ENCODE measurements at regions not wholly inside any gene's neighbourhood (a gene's known extent, or its start where the extent isn't known, plus 50 kb on each side); places are given as distances from the start of the nearest gene placed in this dataset.

DNA sequence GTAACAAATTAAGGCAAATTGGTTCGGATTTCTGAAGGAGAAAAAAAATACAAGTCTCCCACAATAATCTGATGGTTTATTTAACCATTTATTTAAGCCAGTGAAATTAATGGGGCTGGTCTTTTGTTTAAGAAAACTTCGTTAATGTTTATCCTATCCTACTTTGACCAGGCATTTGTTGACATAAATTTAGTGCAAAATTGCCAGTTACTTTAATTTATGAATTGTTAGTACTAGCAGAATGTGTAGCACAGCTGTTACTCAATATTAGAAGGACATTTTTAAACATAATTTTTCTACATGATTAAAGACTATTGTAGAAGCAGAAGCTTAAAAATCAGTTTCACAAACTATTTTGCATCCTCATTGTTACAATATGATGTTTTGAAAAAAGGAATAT lies 687.6 kb upstream of the PTBP2 start:
- no peak overlapping the region for H3K4me3 ChIP-seq (ENCODE audit: low read depth in 1 of 3, low read length in 3 of 3)
- no peak overlapping the region for H3K9ac ChIP-seq (ENCODE audit: low read depth in 1 of 2, low read length in 2 of 2)
- DNase-seq (ENCODE audit: low spot score) = no peak
- no peak overlapping the region for H3K27ac ChIP-seq (ENCODE audit: low read depth in 1 of 2, low read length in 2 of 2)
- H3K27me3 ChIP-seq (ENCODE audit: control insufficient read depth in 4 of 4, insufficient read depth in 4 of 4, low read length in 3 of 4) = no peaks in the 10 kb centered on the region
- H3K36me3 ChIP-seq (ENCODE audit: control insufficient read depth in 4 of 4, insufficient read depth in 3 of 4, low read depth in 1 of 4, low read length in 3 of 4) = no peaks in the 10 kb centered on the region
- no peaks in the 10 kb centered on the region for H3K4me1 ChIP-seq (ENCODE audit: control insufficient read depth in 4 of 4, insufficient read depth in 4 of 4, low read length in 3 of 4)
- no peaks in the 10 kb centered on the region for H3K9me3 ChIP-seq (ENCODE audit: control insufficient read depth in 4 of 4, low read length in 3 of 4)
- WGBS = 42% methylated on average over 2 of the region's 2 CpGs
- no peak for TF ChIP-seq FOXA2 (IDR thresholded peaks at IDR 0.05)
- TF ChIP-seq, protein P1, sequence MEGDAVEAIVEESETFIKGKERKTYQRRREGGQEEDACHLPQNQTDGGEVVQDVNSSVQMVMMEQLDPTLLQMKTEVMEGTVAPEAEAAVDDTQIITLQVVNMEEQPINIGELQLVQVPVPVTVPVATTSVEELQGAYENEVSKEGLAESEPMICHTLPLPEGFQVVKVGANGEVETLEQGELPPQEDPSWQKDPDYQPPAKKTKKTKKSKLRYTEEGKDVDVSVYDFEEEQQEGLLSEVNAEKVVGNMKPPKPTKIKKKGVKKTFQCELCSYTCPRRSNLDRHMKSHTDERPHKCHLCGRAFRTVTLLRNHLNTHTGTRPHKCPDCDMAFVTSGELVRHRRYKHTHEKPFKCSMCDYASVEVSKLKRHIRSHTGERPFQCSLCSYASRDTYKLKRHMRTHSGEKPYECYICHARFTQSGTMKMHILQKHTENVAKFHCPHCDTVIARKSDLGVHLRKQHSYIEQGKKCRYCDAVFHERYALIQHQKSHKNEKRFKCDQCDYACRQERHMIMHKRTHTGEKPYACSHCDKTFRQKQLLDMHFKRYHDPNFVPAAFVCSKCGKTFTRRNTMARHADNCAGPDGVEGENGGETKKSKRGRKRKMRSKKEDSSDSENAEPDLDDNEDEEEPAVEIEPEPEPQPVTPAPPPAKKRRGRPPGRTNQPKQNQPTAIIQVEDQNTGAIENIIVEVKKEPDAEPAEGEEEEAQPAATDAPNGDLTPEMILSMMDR (IDR thresholded peaks at IDR 0.05; ENCODE audit: low read depth, low read length, missing input control) = no peak
- TF ChIP-seq NR2F2 (IDR thresholded peaks at IDR 0.05) = no peak
- TF ChIP-seq, protein P2, sequence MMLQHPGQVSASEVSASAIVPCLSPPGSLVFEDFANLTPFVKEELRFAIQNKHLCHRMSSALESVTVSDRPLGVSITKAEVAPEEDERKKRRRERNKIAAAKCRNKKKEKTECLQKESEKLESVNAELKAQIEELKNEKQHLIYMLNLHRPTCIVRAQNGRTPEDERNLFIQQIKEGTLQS (IDR thresholded peaks at IDR 0.05) = no peak
- no peak for TF ChIP-seq FOXA1 (IDR thresholded peaks at IDR 0.05)
- TF ChIP-seq, protein P3, sequence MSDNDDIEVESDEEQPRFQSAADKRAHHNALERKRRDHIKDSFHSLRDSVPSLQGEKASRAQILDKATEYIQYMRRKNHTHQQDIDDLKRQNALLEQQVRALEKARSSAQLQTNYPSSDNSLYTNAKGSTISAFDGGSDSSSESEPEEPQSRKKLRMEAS (IDR thresholded peaks at IDR 0.05) = no peak
- TF ChIP-seq, protein P4, sequence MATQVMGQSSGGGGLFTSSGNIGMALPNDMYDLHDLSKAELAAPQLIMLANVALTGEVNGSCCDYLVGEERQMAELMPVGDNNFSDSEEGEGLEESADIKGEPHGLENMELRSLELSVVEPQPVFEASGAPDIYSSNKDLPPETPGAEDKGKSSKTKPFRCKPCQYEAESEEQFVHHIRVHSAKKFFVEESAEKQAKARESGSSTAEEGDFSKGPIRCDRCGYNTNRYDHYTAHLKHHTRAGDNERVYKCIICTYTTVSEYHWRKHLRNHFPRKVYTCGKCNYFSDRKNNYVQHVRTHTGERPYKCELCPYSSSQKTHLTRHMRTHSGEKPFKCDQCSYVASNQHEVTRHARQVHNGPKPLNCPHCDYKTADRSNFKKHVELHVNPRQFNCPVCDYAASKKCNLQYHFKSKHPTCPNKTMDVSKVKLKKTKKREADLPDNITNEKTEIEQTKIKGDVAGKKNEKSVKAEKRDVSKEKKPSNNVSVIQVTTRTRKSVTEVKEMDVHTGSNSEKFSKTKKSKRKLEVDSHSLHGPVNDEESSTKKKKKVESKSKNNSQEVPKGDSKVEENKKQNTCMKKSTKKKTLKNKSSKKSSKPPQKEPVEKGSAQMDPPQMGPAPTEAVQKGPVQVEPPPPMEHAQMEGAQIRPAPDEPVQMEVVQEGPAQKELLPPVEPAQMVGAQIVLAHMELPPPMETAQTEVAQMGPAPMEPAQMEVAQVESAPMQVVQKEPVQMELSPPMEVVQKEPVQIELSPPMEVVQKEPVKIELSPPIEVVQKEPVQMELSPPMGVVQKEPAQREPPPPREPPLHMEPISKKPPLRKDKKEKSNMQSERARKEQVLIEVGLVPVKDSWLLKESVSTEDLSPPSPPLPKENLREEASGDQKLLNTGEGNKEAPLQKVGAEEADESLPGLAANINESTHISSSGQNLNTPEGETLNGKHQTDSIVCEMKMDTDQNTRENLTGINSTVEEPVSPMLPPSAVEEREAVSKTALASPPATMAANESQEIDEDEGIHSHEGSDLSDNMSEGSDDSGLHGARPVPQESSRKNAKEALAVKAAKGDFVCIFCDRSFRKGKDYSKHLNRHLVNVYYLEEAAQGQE (IDR thresholded peaks at IDR 0.05) = no peak
- no peak for TF ChIP-seq YY1 (IDR thresholded peaks at IDR 0.05)
- no peak for TF ChIP-seq EGR1 (IDR thresholded peaks at IDR 0.05; ENCODE audit: low read depth in 2 of 2)

DNA sequence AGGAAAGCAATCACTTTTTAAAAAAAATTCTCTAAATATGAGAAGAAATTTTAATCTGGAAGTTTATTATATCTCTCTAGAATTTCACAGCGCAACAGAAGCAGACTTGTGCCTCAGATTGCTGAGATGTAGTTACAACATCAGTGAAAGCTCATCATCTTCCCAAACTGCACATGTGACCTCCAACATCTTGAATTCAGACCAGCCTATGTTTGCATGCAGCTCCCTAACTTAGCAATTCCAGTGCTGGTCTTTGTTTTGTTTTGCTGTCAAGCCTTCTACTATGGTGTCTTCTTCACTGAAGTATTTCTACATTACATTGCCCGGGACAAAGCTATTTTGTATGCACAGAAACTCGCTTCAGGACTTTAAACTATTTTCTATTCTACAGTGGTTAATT lies 684.8 kb upstream of the PTBP2 start:
- no peaks in the 10 kb centered on the region for H3K27me3 ChIP-seq (ENCODE audit: control insufficient read depth in 4 of 4, insufficient read depth in 4 of 4, low read length in 3 of 4)
- WGBS = 80% methylated on average over 3 of the region's 3 CpGs
- H3K4me1 ChIP-seq (ENCODE audit: control insufficient read depth in 4 of 4, insufficient read depth in 4 of 4, low read length in 3 of 4) = no peaks in the 10 kb centered on the region
- no peak overlapping the region for H3K27ac ChIP-seq (ENCODE audit: low read depth in 1 of 2, low read length in 2 of 2)
- H3K9ac ChIP-seq (ENCODE audit: low read depth in 1 of 2, low read length in 2 of 2) = no peak overlapping the region
- no peak overlapping the region for H3K4me3 ChIP-seq (ENCODE audit: low read depth in 1 of 3, low read length in 3 of 3)
- DNase-seq (ENCODE audit: low spot score) = no peak
- no peaks in the 10 kb centered on the region for H3K36me3 ChIP-seq (ENCODE audit: control insufficient read depth in 4 of 4, insufficient read depth in 3 of 4, low read depth in 1 of 4, low read length in 3 of 4)
- no peaks in the 10 kb centered on the region for H3K9me3 ChIP-seq (ENCODE audit: control insufficient read depth in 4 of 4, low read length in 3 of 4)
- TF ChIP-seq, protein P4 (IDR thresholded peaks at IDR 0.05) = no peak
- TF ChIP-seq, protein P2 (IDR thresholded peaks at IDR 0.05) = no peak
- TF ChIP-seq JUND (IDR thresholded peaks at IDR 0.05) (no peak), FOXA1 (IDR thresholded peaks at IDR 0.05) (no peak), TAF1 (conservative IDR thresholded peaks at IDR 0.05) (no peak), HNF4G (IDR thresholded peaks at IDR 0.05) (no peak), YY1 (IDR thresholded peaks at IDR 0.05) (no peak), RAD21 (IDR thresholded peaks at IDR 0.05) (no peak), FOXA2 (IDR thresholded peaks at IDR 0.05) (no peak), NR2F2 (IDR thresholded peaks at IDR 0.05) (no peak), EGR1 (IDR thresholded peaks at IDR 0.05; ENCODE audit: low read depth in 2 of 2) (no peak), RXRA (IDR thresholded peaks at IDR 0.05) (no peak), HNF4A (conservative IDR thresholded peaks at IDR 0.05) (no peak), GABPA (IDR thresholded peaks at IDR 0.05 in 1 of 2, conservative IDR thresholded peaks at IDR 0.05 in 1 of 2) (no peak)
- TF ChIP-seq, protein P3 (IDR thresholded peaks at IDR 0.05) = no peak
- TF ChIP-seq, protein P1 (IDR thresholded peaks at IDR 0.05; ENCODE audit: low read depth, low read length, missing input control) = no peak
- TF ChIP-seq, protein P5, sequence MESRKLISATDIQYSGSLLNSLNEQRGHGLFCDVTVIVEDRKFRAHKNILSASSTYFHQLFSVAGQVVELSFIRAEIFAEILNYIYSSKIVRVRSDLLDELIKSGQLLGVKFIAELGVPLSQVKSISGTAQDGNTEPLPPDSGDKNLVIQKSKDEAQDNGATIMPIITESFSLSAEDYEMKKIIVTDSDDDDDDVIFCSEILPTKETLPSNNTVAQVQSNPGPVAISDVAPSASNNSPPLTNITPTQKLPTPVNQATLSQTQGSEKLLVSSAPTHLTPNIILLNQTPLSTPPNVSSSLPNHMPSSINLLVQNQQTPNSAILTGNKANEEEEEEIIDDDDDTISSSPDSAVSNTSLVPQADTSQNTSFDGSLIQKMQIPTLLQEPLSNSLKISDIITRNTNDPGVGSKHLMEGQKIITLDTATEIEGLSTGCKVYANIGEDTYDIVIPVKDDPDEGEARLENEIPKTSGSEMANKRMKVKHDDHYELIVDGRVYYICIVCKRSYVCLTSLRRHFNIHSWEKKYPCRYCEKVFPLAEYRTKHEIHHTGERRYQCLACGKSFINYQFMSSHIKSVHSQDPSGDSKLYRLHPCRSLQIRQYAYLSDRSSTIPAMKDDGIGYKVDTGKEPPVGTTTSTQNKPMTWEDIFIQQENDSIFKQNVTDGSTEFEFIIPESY (IDR thresholded peaks at IDR 0.05) = no peak

Data from liver (tissue), 8 donors.